HG03469 (cell line): ENCODE measurements at regions not wholly inside any gene's neighbourhood (a gene's known extent, or its start where the extent isn't known, plus 50 kb on each side); places are given as distances from the start of the nearest gene placed in this dataset.

ENCODE experiments used
- ATAC-seq: cut with Tn5 transposase; IDR thresholded peaks from one replicate; pipeline ENCODE4 v1.9.1; 2021; ENCODE audit warnings: mild to moderate bottlenecking, moderate library complexity, moderate number of reproducible peaks; ENCODE audit not compliant: unreplicated experiment

DNA sequence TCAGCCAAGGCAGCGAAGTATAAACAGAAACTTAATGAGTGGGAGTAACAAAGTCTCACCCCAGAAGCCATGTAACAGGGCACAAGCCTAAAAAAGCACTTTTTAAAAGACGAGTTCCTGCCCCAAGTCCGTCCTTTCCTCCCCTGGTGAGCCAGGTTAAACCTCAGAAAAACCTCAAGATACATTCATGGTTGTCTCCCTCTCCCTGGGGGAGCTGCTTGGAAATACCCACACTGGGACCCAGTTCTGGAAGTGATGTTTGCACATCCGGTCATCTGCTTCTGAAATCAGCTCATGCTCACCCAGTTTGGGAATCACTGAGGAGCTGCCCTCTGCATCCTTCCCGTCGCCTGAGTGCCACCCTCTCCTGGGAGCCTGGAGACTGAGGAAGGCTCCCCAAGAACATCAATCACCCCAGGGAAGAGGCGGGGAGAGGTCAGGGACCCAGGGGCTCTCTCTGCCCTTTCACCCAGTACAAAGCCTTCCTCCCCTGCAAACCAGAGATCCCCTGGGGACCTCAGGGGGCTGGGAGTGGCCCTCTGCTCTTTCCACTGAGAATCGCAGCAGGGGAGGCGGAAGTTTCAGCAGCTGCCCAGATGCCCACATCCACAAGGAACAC is 150.6 kb upstream of the AGAP1 start:
- ATAC-seq, result no peak

DNA sequence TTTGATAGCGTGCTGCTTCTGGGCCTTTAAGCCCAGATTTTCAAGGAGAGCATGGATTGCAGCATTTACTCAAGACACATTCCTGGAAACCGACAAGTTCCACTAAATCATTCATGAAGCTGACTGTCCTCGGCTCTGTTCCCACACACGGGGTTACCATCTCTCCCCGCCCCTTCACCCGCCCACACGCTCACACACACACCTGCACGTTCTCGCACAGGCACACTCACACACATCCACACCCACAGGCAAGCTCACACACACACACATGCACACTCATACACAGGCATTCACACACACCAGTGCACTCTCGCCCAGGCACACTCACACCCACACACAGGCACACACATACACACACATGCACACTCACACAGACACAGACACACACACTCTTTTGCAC is 150.0 kb upstream of the AGAP1 start:
- no peak for ATAC-seq

DNA sequence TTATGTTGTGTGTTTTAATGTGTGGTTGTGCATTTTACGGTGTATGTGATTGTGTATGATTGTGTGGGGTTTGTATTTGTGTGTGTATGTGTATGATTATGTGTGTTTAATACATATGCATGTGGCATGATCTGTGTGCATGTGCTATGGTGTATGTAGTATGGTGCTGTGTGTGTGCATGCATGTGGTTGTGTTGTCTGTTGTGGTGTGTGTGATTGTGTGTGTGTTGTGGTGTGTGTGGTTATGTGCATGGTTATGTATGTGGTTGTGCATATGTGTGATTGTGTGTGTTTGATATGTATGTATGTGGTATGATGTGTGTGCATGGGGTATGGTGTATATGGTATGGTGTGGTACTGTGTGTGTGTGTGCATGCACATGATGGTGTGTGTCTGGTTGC is 148.1 kb upstream of the AGAP1 start:
- ATAC-seq, result no peak

DNA sequence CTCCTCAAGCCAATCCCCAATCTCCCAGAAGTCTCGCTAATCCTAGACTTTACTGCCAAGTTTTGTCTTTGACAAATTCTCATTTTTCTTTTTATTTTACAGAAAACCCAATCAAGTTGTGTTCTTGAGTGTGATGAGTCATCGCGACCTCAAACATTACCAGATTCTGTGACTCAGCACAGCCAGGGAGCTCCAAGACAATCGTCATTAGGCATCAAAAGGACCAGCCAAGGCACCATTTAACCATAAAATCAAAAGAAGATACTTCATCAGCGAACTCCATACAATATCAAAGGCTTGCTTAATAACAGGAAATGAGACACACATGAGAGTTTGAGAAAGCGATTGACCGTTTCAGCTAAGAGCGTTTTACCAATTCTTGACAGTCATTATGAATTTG is 146.2 kb upstream of the AGAP1 start:
- ATAC-seq, result no peak

GRCh38 chr2:235348329-235348728 is 145.5 kb upstream of the AGAP1 start:
- ATAC-seq, result no peak

GRCh38 chr2:235350234-235350633 is 143.6 kb upstream of the AGAP1 start:
- no peak for ATAC-seq

DNA sequence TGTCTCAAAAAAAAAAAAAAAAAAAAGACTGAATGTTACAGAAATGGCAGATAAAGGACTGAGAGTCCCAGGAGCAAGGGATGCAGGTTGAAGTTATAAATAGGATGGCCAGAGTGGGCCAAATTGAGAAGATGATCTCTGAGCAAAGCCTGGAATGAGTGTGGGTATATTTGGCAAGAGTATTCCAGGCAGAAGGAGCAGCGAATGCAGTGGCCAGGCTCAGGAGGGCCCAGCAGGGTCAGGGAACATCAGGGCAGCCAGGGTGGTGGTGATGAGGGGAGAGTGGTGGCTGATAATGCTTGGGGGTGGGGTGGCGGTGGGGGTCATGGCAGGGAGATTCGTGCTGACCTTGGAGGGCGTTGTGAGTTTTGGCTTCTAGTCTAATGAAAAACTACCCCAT is 141.3 kb upstream of the AGAP1 start:
- ATAC-seq, result no peak

DNA sequence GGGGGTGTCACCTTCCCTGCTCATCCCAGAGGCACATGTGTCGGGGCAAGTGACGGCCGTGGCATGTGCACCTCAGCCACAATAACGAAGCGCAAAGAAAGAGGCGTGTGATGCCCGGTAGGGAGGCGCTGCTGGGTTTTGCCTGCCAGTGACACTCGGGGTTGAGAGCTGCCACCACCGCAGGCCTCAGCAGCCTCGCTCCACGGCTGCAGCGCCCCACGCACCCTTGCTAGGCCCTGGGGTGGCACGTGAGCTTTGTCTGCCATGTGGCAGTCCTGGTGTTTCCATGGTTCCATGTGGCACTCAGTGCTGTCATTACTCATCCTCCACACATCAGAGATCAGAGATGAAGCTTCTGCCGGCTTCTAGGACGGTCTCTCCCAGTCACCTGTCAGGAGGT is 136.0 kb upstream of the AGAP1 start:
- ATAC-seq, result no peak

GRCh38 chr2:235358981-235359471 is 134.8 kb upstream of the AGAP1 start:
- ATAC-seq, result no peak

DNA sequence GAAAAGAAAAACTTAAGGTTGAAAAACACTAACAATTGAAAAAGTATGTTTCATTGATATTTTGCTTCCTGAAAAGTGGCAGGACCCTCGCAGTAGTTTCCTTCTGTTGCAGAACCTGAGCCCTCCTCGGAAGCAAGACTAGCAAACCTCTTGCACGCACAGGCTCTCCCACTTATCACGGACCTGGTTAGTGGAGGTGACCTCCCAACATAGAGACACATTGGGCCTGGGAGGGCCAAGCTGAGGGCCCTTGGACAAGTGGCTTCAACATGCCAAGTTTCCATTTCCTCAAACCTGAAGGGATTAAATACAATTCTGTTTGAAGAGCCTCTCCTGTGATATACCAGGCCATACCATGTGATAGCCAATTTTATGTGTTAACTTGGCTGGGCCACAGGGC is 133.4 kb upstream of the AGAP1 start:
- ATAC-seq, result no peak

DNA sequence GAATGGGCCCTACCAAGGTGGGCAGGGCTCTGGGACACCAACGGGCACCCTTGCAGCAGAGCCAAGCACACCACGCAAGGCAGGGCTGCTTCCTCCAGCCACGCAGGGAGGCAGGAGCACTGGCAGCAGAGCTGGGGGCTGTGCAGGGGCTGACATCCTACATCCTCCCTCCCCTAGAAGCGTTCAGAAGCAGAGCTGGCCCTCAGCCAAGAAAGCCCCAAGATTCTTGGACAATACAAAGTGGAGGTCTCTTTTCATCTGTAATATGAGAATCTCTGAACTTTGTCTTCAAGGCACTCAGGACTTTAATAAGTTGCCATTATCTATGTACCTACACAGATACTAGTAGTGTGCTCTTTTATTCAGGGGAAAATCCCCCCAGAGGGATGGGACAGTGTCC is 128.1 kb upstream of the AGAP1 start:
- no peak for ATAC-seq

DNA sequence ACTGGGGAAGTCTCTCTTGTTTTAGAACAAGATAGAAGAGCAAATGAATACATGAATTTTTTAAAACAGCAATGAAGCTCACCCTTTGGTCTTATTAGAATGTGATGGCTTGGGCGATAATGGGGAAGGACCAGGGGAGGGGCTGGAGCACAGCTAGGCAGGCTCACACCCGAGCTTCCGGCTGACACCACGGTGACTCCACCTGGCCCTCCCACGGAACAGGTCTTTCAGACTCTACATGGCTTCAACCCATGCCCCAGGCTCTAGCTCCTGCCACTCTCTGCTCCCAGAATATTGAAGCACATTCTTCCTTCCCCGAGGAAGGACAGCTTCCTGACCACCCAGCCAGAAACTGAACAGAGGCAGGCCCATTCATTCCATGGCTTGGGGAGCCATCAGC is 127.5 kb upstream of the AGAP1 start:
- no peak for ATAC-seq

GRCh38 chr2:235366807-235367206 is 127.0 kb upstream of the AGAP1 start:
- no peak for ATAC-seq

DNA sequence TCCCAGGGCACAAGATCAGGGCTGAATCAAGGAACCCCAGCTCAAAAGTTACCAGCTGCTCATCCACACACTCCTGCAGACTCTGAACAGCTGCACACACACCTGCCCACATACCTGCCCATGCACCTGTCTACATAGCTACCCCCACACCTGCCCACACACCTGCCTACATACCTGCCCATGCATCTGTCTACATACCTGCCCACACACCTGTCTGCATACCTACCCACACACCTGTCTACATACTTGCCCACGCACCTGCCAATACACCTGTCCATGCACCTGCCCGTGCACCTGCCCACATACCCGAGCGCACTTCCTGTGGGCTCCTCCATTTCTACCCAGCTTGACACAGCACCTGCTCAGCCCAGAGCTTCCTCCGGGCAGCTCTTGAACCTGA is 122.8 kb upstream of the AGAP1 start:
- no peak for ATAC-seq

GRCh38 chr2:235373171-235373570 is 120.7 kb upstream of the AGAP1 start:
- no peak for ATAC-seq

GRCh38 chr2:235377176-235377575 is 116.7 kb upstream of the AGAP1 start:
- ATAC-seq, result no peak

DNA sequence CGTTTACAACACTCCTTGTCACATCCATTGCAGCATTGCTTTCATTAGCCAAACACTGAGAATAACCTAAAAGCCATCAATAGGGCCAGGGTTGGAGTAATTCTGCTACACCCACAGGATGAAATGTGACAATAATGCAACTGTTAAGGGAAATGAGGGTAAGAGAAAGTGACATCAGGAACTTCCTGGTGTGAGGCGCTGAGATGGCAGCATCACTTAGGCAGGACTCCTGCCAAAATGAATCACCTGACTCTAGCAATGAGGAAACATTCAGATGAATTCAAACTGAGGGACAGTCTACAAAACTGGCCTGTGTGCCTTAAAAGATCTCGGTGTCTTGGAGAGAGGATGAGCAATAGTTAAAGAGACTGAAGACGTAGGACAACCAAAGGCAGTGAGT is 115.6 kb upstream of the AGAP1 start:
- ATAC-seq, result no peak

DNA sequence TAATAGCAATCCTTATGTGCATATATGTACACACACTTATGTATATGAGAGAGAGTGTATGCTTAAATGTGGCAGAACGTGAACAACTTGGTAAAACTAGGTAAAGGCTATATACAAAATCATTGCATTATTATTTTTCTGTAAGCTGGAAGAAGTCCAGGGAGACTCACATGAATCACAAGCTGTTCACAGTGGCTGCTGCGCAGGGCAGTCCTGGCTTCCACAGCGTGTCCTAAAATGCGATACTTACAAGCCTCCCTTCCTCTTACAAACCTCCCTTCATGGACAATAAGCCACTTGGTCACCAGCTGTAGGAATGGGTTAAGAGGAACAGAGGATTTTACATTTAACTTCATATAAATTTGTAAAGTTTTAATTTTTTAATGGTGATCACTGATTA is 114.9 kb upstream of the AGAP1 start:
- no peak for ATAC-seq

- no peak for ATAC-seq
These were observed 112.5 kb upstream of the AGAP1 start for GRCh38 chr2:235381261-235381912.

GRCh38 chr2:235382179-235382578 is 111.7 kb upstream of the AGAP1 start:
- no peak for ATAC-seq

DNA sequence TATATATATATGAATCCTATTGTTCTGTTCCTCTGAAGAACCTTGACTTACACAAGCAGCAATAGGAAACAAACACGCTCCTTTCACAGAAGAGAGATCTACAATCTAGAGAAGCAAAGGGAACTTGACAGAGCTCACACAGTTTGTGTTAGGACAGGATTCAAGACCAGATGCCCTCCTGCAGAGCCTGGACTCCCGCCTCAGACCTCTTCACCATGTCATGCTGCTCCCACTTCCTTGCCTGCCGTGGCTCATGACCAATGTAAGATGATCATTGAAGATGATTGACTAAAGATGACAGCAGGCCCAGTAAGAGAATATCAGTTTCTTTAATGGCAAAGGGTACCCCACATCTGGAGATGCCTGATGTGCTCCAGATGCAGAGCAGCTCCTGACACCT is 111.2 kb upstream of the AGAP1 start:
- ATAC-seq, result no peak

DNA sequence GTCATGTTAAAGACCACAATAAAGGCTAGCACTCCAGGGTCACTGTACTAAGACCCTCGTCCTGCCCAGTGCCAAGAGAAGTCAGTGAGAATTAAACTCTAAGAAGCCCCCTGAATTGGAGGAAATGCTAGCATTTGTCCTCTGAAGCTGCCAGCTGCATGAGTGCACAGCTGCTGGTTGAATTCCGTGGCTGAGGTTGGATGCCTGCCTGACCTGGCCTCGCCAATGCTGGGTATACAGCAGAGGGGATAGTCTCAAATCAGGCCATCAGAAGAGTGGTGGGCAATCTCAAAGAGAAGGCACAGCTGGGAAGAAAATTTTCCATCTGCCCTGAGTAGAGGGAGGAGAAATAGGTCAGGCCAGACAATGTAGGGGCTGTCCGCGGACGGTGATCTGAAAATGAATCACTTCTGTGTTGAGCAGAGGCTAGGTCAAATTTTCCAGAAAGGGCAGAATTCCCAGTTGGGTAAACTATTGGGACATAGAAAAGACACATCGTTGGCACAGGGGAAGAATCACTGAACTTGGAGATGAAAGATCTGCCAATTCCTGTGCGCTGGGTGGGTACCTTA is 110.5 kb upstream of the AGAP1 start:
- ATAC-seq, result no peak

DNA sequence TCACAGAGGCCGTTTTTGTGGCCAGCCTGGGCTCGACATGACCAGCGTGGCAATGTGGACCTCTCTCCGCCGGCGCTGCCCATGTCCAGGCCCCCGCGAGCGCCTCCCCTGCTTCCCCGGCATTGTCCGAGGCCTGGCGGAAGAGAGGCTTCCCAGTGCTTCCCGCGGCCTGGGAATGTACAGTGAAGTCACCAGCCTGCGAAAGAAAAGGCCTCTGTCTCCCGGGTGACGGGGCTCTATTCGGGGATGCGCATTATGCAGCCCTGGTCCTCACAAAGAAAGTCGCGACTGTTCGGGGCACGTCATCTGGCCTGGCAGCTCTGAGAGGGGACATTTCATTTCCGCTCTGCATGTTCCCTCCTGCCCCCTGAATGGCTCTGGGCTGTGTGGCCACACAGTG is 109.2 kb upstream of the AGAP1 start:
- ATAC-seq, result no peak
